NCI-H146 treated with DMSO at 0.1 percent for 48 hours (cell line): ENCODE measurements at regions not wholly inside any gene's neighbourhood (a gene's known extent, or its start where the extent isn't known, plus 50 kb on each side); places are given as distances from the start of the nearest gene placed in this dataset.
"Not testable (repeated sequence)": the region's sequence is repeated elsewhere in the genome, so short reads cannot be mapped to it uniquely, and the experiment has no call there.

Experiments
- DNase-seq: peaks from one replicate; lab custom pipeline; 2025; ENCODE audit not compliant: unreplicated experiment; lab: John Stamatoyannopoulos, UW

DNA sequence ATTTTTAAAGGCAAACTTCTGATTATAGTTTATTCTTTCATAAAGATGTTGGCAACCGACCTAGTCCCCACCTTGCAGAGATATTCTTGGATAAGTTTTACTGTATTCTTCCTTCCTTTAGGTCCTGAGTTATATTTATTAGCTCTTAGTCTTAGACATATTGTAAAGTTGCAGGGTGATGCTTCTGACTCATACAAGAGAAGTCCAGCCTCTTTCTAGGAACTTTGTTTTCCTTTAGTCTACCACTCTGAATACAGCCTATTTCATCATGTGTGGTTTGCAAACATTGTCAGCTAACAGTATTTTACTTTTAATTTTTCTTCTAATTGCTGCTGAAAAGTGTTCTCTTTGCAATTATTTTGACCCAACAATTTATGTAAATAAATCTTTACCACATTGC, 686.7 kb downstream of the COL12A1 start:
- no peak for DNase-seq

DNA sequence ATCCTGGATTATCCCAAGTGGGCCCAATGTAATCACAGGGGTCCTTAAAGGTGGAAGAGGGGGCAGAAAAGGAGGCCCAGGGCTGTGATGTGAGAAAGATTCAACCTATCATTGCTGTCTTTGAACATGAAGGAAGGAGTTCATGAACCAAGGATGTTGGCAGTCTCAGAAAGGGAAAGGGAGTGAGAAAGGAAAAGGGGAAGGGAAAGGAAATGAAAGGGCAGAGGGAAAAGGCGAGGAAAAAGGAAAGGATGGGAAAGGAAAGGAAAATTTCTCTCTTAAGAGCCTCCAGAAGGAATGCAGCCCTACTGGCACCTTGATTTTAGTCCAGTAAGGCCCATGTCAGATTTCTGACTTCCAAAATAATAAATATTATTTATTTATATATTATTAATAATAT, 687.8 kb downstream of the COL12A1 start:
- DNase-seq: no peak

DNA sequence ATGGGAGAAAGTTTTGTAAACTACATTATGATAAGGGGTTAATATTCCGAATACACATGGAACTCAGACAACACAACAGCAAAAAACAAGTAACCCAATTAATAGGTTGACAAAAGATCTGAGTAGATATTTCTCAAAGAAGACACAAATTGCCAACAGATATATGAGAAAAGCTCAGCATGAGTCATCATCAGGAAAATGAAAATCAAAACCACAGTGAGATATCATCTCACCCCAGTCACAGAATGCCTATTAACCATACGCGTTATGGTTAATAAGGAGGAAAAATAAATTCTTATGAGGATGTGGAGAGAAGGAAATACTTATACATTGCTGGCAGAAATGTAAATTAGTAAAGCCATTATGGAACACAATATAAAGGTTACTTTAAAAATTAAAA, 695.0 kb downstream of the COL12A1 start:
- DNase-seq: no peak

DNA sequence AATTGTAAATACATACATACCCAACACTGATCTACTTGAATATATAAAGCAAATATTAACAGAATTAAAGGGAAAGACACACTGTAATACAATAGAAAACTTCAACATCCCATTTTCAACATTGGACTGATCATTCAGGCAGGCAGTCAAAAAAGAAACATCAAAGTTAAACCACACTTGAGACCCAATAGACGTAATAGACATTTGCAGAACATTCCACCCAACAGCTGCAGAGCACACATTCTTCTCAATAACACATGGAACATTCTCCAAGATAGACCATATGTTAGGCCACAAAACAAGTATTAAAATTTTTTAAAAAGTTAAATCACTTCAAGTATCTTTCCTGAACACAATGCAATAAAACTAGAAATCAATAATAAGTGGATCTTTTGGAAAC, 698.2 kb downstream of the COL12A1 start:
- DNase-seq: no peak

DNA sequence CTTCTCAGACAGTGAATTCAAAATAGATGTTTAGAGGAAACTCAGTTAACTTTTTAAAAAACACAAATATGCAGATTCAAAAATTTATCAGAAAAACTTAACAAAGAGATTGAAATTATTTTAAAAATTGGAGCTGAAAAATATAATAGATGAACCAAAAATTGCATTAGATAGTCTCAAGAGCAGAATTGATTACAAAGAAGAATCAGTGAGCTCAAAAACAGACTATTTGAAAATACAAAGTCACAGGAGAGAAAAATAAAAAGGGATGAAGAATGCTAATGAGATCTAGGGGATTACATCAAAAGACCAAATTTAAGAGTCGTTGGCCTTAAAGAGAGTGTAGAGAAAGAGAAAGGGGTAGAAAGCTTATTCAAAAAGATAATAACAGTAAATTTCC, 700.5 kb downstream of the COL12A1 start:
- DNase-seq: no peak

DNA sequence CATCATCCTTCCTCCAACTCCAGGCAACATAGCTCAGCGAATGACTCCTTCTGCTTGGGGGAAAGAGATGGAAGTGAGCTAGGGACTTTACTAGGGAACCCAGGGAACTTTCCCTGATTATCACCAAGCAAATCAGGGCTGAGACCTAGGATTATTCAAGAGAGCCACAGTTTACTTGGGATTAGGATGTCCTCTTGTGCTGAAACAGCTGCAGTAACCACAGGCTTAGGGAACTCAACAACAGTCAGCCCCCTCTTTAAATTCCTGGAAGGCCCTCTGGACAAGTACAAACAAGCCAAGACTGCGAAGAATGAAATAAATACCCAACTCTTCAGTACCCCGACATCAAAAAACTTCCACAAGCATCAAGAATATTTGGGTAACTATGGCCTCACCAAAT, 700.9 kb downstream of the COL12A1 start:
- DNase-seq: no peak

DNA sequence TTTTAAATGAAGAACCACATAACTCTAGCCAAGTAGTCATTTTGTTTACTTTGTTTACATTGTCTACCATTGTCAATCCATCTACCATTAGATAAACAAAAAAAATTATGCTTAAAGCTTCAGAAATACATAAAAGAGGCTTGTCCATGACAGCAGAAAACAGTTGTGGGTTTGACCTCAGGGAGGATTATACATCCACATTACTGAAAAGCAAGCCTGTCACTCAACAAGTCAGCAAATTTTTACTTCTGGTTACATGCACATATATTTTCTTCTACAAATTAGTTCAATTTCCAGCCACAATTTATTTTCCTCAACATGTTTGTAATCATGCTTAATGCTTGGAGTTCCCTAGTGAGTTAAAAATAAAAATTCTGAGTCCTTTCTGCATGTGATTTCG, 713.3 kb downstream of the COL12A1 start:
- no peak for DNase-seq

DNA sequence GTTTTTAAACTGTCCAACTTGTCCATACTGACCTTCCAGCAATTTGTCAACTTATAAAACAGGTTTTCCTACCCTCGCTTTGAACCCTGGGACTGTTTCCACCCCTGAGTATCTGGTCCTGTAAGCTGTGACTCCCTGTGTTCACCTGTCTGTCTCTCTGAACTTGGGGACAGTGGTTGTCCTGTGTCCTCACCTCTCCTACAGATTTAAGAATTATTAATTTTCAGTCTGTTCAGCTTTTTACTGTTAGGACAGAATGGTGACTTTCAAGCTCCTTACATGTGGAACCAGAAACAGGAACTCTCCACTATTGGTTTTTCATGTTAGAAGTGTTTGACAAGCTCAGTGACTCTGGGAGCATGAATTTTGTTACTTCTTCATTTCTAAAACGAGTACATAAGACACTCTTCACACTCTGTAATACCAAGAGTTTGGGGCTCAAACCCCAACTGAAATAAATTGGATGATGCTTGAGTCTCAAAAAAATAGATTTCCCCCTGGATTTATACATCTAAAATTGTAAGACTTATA, 713.9 kb downstream of the COL12A1 start:
- DNase-seq: no peak

DNA sequence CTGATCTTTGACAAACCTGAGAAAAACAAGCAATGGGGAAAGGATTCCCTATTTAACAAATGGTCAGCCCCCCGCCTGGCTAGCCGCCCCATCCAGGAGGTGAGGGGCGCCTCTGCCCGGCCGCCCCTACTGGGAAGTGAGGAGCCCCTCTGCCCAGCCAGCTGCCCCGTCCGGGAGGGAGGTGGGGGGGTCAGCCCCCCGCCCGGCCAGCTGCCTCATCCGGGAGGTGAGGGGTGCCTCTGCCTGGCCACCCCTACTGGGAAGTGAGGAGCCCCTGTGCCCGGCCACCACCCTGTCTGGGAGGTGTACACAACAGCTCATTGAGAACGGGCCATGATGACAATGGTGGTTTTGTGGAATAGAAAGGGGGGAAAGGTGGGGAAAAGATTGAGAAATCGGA, 717.1 kb downstream of the COL12A1 start:
- not testable (repeated sequence) for DNase-seq

DNA sequence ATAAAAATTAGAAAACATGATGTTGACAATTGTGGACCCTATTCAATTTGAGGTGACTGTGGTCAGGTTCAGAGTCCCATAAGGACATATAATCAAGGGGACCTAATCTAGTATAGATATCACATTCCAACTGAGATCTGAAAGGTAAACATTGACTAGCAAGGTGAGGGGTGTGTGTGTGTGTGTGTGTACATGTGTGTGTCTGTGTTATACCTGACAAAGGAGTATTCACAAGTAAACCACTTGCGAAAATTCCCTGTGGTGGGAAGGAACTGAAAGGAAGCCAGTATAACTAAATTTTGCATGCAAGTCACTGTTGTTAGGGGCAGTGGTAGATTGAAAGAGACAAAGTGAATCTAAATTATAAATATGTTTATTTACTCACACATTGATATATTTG, 723.7 kb downstream of the COL12A1 start:
- DNase-seq: no peak

DNA sequence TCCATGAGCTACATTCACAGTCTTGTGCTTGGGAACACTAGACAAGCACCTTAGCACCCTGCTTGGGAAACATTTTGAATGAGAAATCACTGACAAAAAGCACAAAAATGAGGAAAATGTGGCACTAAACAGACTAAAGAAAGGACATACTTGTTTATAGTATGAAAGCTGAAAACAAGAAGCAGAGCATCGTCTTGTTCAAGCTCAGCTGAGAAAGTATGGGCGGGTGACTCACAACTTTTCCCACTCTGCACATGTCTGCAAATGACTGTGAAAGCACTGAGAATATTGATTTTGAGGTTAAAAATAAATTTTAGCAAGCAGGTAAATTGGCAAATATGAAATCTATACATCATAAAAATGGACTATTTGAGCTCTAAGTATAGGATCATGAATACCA, 725.3 kb downstream of the COL12A1 start:
- DNase-seq: no peak

DNA sequence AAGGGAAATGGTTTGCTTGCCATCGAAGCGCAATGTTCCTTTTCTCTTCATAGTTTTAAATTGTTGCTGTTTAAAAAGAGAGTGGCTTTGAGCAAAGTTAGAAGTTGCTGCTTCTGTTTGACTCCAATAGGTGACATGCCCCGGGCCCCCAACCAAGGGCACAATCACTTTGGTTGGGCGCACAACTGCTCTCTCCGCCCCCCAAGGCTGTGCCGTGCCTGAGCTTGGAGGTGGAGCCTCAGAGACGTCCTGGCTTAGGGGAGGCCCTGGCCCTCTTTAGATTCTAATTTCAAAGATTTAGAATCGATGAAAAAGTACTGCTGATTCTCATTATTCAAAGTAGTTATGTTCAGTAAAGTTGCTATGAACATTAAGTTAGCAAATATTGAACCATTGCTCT, 725.9 kb downstream of the COL12A1 start:
- no peak for DNase-seq

DNA sequence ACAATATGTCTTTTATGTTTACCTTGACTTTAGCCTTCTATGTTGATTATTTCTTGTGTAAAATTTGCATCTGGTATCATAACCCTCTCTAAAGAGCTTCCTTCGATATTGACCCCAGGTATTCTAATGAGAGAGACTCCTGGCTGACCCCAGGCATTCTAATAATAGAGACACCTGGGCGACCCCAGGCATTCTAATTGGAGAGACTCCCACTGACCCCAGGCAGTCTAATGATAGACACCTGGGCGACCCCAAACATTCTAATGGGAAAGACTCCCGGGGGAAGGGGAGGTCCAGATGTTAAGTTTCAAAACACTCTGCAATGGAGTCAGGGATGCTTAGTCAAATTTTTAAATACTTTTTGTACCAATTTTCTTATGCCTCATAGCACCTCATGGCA, 726.4 kb downstream of the COL12A1 start:
- no peak for DNase-seq

DNA sequence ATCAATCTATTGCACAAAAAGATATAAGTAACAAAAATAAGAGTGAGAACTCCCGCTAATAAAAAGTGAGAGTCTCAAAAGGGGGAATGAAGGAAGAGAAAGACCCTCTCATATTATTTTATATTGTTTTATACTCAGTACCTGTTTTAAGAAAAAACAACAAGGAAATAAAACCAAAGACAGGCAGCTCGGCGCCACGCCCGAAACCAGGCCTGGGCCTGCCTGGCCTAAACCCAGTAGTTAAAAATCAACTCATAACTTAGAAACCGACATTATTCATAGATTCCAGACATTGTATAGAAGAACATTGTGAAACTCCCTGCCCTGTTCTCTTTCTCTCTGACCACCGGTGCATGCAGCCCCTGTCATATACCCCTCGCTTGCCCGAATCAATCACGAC, 731.8 kb downstream of the COL12A1 start:
- not testable (repeated sequence) for DNase-seq

DNA sequence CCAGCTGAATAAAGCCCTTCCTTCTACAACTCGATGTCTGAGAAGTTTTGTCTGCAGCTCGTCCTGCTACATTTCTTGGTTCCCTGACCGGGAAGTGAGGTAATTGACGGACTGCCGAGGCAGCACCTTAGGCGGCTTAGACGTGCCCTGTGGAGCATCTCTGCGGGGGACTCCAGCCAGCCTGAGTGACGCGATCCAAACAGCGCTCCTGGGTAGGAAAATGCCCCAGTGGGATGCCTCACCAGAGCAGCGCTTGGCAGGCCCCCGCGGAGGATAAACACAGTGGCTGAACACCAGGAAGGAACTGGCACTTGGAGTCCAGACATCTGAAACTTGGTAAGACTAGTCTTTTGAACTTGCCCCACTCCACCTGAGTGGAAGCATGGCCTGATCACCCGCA, 737.3 kb downstream of the COL12A1 start:
- DNase-seq: not testable (repeated sequence)

DNA sequence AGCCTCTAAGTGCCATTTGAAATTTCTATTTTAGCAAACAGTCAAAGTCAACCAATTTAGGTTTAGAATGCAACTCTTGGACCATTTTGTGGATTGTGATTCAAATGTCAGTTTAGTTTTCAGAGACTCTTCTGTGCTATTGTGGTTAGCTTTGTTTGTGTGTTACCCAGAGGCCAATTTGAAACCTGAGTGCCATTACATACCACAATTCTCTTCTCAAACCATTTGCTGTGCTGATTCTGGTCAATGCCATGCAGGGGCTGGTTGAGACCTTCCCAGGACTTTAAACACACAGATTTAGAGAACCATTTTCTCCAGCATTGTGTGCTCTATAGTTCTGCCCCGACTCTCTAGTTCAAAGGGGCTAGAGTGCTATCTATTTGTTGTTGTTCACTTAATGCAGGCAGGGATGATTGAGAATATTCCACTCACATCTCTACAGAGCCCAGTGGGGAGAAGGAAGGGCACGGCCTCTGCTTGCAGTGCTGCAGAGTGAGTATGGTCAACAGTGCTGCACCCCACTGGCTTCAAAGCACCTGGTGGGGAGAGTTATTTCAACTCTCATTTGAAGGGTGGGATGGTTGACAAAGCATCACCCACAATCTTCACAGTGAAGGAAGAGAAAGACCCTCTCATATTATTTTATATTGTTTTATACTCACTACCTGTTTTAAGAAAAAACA, 738.2 kb downstream of the COL12A1 start:
- no peak for DNase-seq

DNA sequence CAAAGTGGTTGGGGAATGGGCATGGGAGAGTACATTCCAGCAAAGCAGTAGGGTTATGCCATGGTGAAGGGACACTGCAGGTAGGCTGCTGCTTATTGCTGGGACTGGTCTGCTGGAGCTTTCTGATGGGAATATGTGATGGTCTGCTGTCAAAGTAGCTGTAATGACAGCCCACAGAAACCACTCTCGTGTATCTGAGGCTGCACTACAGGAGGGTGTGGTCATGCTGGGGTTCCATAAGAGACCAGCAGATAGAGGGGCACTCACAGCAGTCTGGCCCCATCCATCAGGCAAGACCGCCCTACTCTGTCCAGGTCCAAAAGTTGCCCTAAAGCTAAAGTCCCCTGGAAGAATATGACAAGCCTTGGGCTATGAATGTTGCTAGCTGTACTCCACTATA, 739.3 kb downstream of the COL12A1 start:
- DNase-seq: no peak

DNA sequence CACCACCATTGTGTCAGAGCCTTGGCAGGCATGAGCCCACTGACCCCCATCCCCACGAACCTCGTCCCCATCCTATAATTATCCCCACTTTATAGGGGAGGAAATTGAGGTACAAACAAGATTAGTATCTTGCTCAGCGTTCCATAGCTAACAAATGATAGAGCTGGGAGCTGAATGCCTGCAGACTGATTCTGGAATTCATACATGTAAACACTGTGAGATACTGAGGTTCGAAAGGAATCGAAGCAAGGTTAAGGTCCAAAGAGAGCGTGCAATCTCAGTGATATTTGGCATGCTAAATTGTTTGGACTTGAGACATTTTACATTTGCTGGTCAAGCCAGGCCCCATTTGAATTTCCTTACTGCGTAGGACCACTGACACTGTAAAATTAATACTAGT, 746.6 kb downstream of the COL12A1 start:
- DNase-seq: no peak

DNA sequence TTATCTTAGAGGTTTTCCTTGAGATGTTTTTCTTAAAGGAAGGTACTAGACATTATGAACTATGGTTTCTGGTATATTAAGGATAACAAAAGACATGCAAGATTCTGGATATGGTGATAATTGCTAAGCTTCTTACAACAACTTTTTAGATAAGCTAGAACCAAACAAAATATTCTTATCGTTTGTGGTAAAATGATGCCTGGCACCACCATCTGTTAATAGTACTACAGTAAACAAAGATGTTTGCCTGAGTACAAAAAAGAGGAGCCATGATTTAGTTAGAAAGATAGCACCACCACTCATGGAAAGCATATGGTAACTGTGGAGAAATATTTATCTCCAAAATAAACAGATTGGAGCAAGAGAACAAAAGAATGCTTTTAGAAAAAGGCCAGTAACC, 747.3 kb downstream of the COL12A1 start:
- no peak for DNase-seq

DNA sequence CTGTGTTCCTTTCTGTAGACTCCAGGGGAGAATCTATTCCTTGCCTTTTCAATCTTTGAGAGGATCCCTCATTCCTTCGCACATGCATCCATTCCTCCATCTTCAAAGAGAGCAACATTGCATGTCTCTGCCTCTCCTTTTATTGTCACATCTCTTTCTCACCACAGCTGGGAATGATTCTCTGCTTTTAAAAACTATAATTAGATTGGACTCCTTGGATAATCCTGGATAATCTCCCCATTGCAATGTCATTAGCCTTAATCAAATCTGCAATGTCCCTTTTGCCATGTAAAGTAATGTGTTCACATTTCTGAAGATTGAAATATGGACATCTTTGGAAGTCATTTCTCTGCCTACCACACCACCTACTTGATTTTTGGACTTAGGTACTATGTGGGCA, 750.1 kb downstream of the COL12A1 start:
- DNase-seq: no peak

DNA sequence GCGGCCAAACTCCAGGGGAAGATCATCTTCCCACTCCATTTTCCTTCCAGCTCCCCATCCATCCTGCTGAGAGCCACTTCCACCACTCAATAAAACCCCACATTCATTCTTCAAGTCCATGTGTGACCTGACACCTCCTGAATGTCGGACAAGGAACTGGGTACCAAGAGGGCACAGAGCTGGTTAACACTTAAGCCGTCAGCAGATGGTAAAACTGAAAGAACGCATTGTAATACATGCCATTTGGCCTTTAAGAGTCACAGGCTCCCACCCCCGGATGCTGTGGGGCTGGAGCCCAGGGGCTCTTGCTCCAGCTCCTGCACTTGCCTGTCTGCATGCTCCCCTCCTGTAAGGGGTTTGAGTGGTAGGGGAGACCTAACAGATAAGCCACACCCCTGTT, 753.9 kb downstream of the COL12A1 start:
- DNase-seq: no peak

DNA sequence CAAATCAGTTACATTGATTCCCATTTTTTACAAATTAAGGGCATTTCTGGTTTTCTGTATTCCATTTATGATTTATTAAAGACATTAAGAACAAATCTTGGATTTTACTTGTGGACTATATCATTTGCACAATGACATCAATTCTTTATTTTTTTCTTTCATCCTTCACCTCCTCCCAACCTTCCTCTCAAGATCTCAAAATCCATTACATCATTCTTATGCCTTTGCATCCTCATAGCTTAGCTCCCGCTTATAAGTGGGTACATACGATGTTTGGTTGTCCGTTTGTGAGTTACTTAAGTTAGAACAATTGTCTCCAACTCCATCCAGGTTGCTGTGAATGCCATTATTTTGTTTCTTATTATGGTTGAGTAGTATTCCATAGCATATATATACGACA, 752.8 kb downstream of the CD109 start:
- DNase-seq: no peak

DNA sequence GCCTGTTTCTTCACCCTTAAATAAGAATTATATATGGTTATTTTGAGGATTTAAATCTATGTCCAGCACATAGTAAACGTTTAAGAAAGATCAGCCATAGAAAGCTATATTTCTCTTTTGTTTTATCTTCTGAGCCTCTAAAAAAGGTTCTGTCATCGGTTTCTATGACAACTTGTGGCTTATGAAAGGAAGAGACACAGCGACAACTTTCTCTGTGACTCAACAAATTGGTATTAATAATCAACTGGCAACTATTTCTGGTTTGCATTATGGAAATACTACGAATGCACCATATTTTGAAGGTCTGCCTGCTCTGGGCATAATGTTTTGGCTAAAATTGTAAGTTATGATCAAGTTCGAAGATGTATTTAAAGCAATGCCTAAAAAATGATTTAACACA, 751.0 kb downstream of the CD109 start:
- DNase-seq: no peak
